Esophagus squamous epithelium (tissue), 5 donors: ENCODE measurements at regions not wholly inside any gene's neighbourhood (a gene's known extent, or its start where the extent isn't known, plus 50 kb on each side); places are given as distances from the start of the nearest gene placed in this dataset.

Source experiments
- DNase-seq: peaks from one replicate; lab custom pipeline; 2025; lab: John Stamatoyannopoulos, UW
- H3K27ac ChIP-seq, 4 donors: fragments of 200-600 bp; sonication (generic); one replicate each; pipeline ENCODE4 v1.5.1; 2016 to 2019; ENCODE audit warnings: mild to moderate bottlenecking in 1 of 4
- H3K27me3 ChIP-seq, 4 donors: fragments of 200-600 bp; sonication (generic); 1 replicate in 3 of 4; 2 replicates in 1 of 4; pipeline versions ENCODE4 v1.5.1 to v1.6.0; 2017 to 2021; ENCODE audit warnings: antibody characterized with exemption in 1 of 4
- H3K36me3 ChIP-seq, 3 donors: fragments of 200-600 bp; sonication (generic); one replicate each; pipeline ENCODE4 v1.5.1; 2016 to 2019
- H3K4me1 ChIP-seq, 3 donors: fragments of 200-600 bp; sonication (generic); one replicate each; pipeline ENCODE4 v1.5.1; 2017 to 2019
- H3K4me3 ChIP-seq, 4 donors: fragments of 200-600 bp; sonication (generic); 1 replicate in 3 of 4; 2 replicates in 1 of 4; pipeline ENCODE4 v1.5.1; 2016 to 2019; ENCODE audit warnings: mild to moderate bottlenecking in 2 of 4, moderate library complexity in 1 of 4
- H3K9me3 ChIP-seq, 3 donors: fragments of 200-600 bp; sonication (generic); one replicate each; pipeline ENCODE4 v1.5.1; 2016 to 2019
- CTCF ChIP-seq, 6 experiments: fragments of 450-650 bp in 4 of 6; fragments of 200-600 bp in 2 of 6; sonication (generic) in 2 of 6; IDR thresholded peaks; one replicate each; pipeline ENCODE4 v1.5.1; 2016 to 2019; ENCODE audit warnings: antibody characterized with exemption in 6 of 6, mild to moderate bottlenecking in 4 of 6, moderate library complexity in 4 of 6
- POLR2A ChIP-seq, 4 donors: fragments of 450-650 bp; IDR thresholded peaks; one replicate each; pipeline ENCODE4 v1.6.1; 2017; ENCODE audit warnings: antibody characterized with exemption in 4 of 4, mild to moderate bottlenecking in 4 of 4, moderate library complexity in 3 of 4
- WGBS, 2 donors: methylation state at CpG; one replicate each; pipeline ENCODE4 v1.1.5; 2018; 5-methylcytosine and 5-hydroxymethylcytosine counted together
- intact Hi-C: fragments of 100-400 bp; cut with DNase I; formaldehyde crosslinking; loops from one replicate; pipeline ENCODE4 v1.15.0; 2022
- donor health status: DM: yes; HTN: yes; CAD: no.

GRCh38 chr4:181331214-181331613 lies 912.0 kb upstream of the TENM3 start:
- Histone ChIP-seq H3K4me1 (no peaks in the 10 kb centered on the region), H3K36me3 (no peaks in the 10 kb centered on the region), H3K4me3 (no peak overlapping the region), H3K9me3 (no peaks in the 10 kb centered on the region), H3K27me3 (no peaks in the 10 kb centered on the region), H3K27ac (no peak overlapping the region)
- TF ChIP-seq POLR2A (IDR thresholded peaks at IDR 0.05): no peak
- TF ChIP-seq CTCF (IDR thresholded peaks at IDR 0.05): no peak
- intact Hi-C loops: no loop called here
- no peak for DNase-seq
- WGBS, 2 donors: 10 to 20% methylated on average over 1 of the region's 1 CpG

- DNase-seq: no peak
- Histone ChIP-seq H3K4me3 (no peak overlapping the region), H3K27me3 (no peaks in the 10 kb centered on the region), H3K27ac (no peak overlapping the region), H3K4me1 (no peaks in the 10 kb centered on the region), H3K9me3 (no peaks in the 10 kb centered on the region), H3K36me3 (no peaks in the 10 kb centered on the region)
- intact Hi-C loops: no loop called here
- TF ChIP-seq POLR2A (IDR thresholded peaks at IDR 0.05) (no peak), CTCF (IDR thresholded peaks at IDR 0.05) (no peak)
Measured at GRCh38 chr4:181345931-181346330, 897.3 kb upstream of the TENM3 start.

- Histone ChIP-seq H3K9me3 (no peaks in the 10 kb centered on the region), H3K4me1 (no peaks in the 10 kb centered on the region), H3K27ac (no peak overlapping the region), H3K36me3 (no peaks in the 10 kb centered on the region), H3K4me3 (no peak overlapping the region), H3K27me3 (no peaks in the 10 kb centered on the region)
- TF ChIP-seq CTCF (IDR thresholded peaks at IDR 0.05): no peak
- no peak for TF ChIP-seq POLR2A (IDR thresholded peaks at IDR 0.05)
- intact Hi-C loops: no loop called here
- no peak for DNase-seq
- WGBS, 2 donors: 48 to 51% methylated on average over 9 of the region's 9 CpGs
Measured at GRCh38 chr4:181350615-181351415, 892.4 kb upstream of the TENM3 start.

- WGBS, 2 donors: 73 to 75% methylated on average over 4 of the region's 4 CpGs
Measured at GRCh38 chr4:181364504-181364903, 878.7 kb upstream of the TENM3 start.

More at GRCh38 chr4:181364504-181364903, 878.7 kb upstream of the TENM3 start:
- H3K27me3 ChIP-seq: no peaks in the 10 kb centered on the region
- TF ChIP-seq CTCF (IDR thresholded peaks at IDR 0.05) (no peak), POLR2A (IDR thresholded peaks at IDR 0.05) (no peak)
- no peaks in the 10 kb centered on the region for H3K4me1 ChIP-seq
- no peak overlapping the region for H3K4me3 ChIP-seq
- H3K9me3 ChIP-seq: no peaks in the 10 kb centered on the region
- intact Hi-C loops: no loop called here
- no peaks in the 10 kb centered on the region for H3K36me3 ChIP-seq
- H3K27ac ChIP-seq: no peak overlapping the region
- DNase-seq: no peak
